H9 (cell line): ENCODE measurements at regions not wholly inside any gene's neighbourhood (a gene's known extent, or its start where the extent isn't known, plus 50 kb on each side); places are given as distances from the start of the nearest gene placed in this dataset.

Experiments
- DNase-seq: peaks from one replicate; pipeline ENCODE4 v3.0.0-alpha.2; 2017
- H2AFZ ChIP-seq: one replicate; pipeline ENCODE4 v1.6.1; 2013; ENCODE audit warnings: mild to moderate bottlenecking, low read length, control low read depth, moderate library complexity
- H2AK5ac ChIP-seq: 2 replicates; pipeline ENCODE4 v1.6.1; 2013; ENCODE audit warnings: low read length, control low read depth, mixed read lengths; ENCODE audit not compliant: insufficient read length
- H2BK120ac ChIP-seq: one replicate; pipeline ENCODE4 v1.6.1; 2013; ENCODE audit warnings: low read depth, mild to moderate bottlenecking, low read length, control low read depth, inconsistent platforms; ENCODE audit not compliant: poor library complexity, severe bottlenecking
- H2BK12ac ChIP-seq: 2 replicates; pipeline ENCODE4 v1.6.1; 2013; ENCODE audit warnings: low read length, control low read depth, mixed read lengths, low read depth; ENCODE audit not compliant: insufficient read length
- H2BK15ac ChIP-seq: 2 replicates; pipeline ENCODE4 v1.6.1; 2013; ENCODE audit warnings: low read depth, low read length, control low read depth
- H2BK20ac ChIP-seq: one replicate; pipeline ENCODE4 v1.6.1; 2013; ENCODE audit warnings: low read depth, mild to moderate bottlenecking, low read length, control low read depth, inconsistent platforms; ENCODE audit not compliant: poor library complexity, severe bottlenecking
- H2BK5ac ChIP-seq: 2 replicates; pipeline ENCODE4 v1.6.1; 2013; ENCODE audit warnings: low read length, control low read depth, mixed read lengths; ENCODE audit not compliant: insufficient read length
- H3K14ac ChIP-seq: 2 replicates; pipeline ENCODE4 v1.6.1; 2013; ENCODE audit warnings: low read length, control low read depth; ENCODE audit not compliant: insufficient read depth
- H3K18ac ChIP-seq: 2 replicates; pipeline ENCODE4 v1.6.1; 2013; ENCODE audit warnings: low read depth, mild to moderate bottlenecking, mixed read lengths, low read length, control low read depth; ENCODE audit not compliant: insufficient read length
- H3K23ac ChIP-seq: 2 replicates; pipeline ENCODE4 v1.6.1; 2013; ENCODE audit warnings: low read length, control low read depth, mixed read lengths, low read depth; ENCODE audit not compliant: insufficient read length
- H3K23me2 ChIP-seq: 2 replicates; pipeline ENCODE4 v1.6.1; 2013; ENCODE audit warnings: low read depth, mild to moderate bottlenecking, mixed read lengths, low read length, control low read depth; ENCODE audit not compliant: insufficient read length, poor library complexity, severe bottlenecking
- H3K27ac ChIP-seq: 2 replicates; pipeline ENCODE4 v1.5.1; 2013; ENCODE audit warnings: low read length, control low read depth, mixed read lengths, low read depth; ENCODE audit not compliant: insufficient read length
- H3K27me3 ChIP-seq: 2 replicates; pipeline ENCODE4 v1.6.1; 2013; ENCODE audit warnings: low read length, control low read depth, inconsistent platforms; ENCODE audit not compliant: insufficient read depth
- H3K4ac ChIP-seq: 2 replicates; pipeline ENCODE4 v1.6.1; 2013; ENCODE audit warnings: low read depth, mild to moderate bottlenecking, control low read depth, inconsistent platforms, low read length, moderate library complexity
- H3K4me1 ChIP-seq: 2 replicates; pipeline ENCODE4 v1.6.1; 2013; ENCODE audit warnings: low read length, control low read depth, inconsistent platforms; ENCODE audit not compliant: insufficient read depth
- H3K4me2 ChIP-seq: 2 replicates; pipeline ENCODE4 v1.6.1; 2013; ENCODE audit warnings: low read length, control low read depth, mixed read lengths; ENCODE audit not compliant: insufficient read length, insufficient read depth
- H3K56ac ChIP-seq: 2 replicates; pipeline ENCODE4 v1.6.1; 2013; ENCODE audit warnings: low read depth, mild to moderate bottlenecking, mixed read lengths, low read length, control low read depth; ENCODE audit not compliant: insufficient read length
- H3K79me1 ChIP-seq: 2 replicates; pipeline ENCODE4 v1.6.1; 2013; ENCODE audit warnings: low read depth, mild to moderate bottlenecking, moderate library complexity, low read length, control low read depth, inconsistent platforms; ENCODE audit not compliant: insufficient read depth, poor library complexity, severe bottlenecking
- H3K79me2 ChIP-seq: 2 replicates; pipeline ENCODE4 v1.6.1; 2013; ENCODE audit warnings: low read length, control low read depth, inconsistent platforms; ENCODE audit not compliant: insufficient read depth
- H3K9ac ChIP-seq: 2 replicates; pipeline ENCODE4 v1.6.1; 2013; ENCODE audit warnings: low read length, control low read depth, mixed read lengths; ENCODE audit not compliant: insufficient read length; ENCODE audit errors: extremely low read depth
- H3K9me3 ChIP-seq: one replicate; pipeline ENCODE4 v1.6.1; 2013; ENCODE audit warnings: low read depth, low read length, inconsistent platforms; ENCODE audit not compliant: control insufficient read depth
- H3T11ph ChIP-seq: one replicate; pipeline ENCODE4 v1.6.1; 2013; ENCODE audit warnings: mild to moderate bottlenecking, low read length, control low read depth, inconsistent platforms
- H4K20me1 ChIP-seq: one replicate; pipeline ENCODE4 v1.6.1; 2013; ENCODE audit not compliant: control insufficient read depth, insufficient read length, insufficient read depth
- H4K5ac ChIP-seq: 2 replicates; pipeline ENCODE4 v1.6.1; 2013; ENCODE audit warnings: low read depth, mild to moderate bottlenecking, mixed read lengths, low read length, control low read depth; ENCODE audit not compliant: insufficient read length
- H4K8ac ChIP-seq: replicated peaks from 2 replicates; pipeline ENCODE4 v1.6.1; 2013; ENCODE audit warnings: low read length, control low read depth, mixed read lengths, low read depth; ENCODE audit not compliant: insufficient read length
- H4K91ac ChIP-seq: 2 replicates; pipeline ENCODE4 v1.6.1; 2013; ENCODE audit warnings: low read depth, mild to moderate bottlenecking, moderate library complexity, mixed read lengths, low read length, control low read depth; ENCODE audit not compliant: insufficient read length
- H3K27ac Mint-ChIP-seq, 3 experiments: 2 replicates in 2 of 3; 3 replicates in 1 of 3; pipeline ENCODE4 v1.8.0; 2020 to 2021; ENCODE audit warnings: mixed read lengths in 3 of 3, mild to moderate bottlenecking in 1 of 3, moderate library complexity in 1 of 3
- H3K27me3 Mint-ChIP-seq: 2 replicates; pipeline ENCODE4 v1.8.0; 2021; ENCODE audit warnings: low read depth, mild to moderate bottlenecking, moderate library complexity, mixed read lengths
- H3K36me3 Mint-ChIP-seq, 3 experiments: 2 replicates in 2 of 3; 3 replicates in 1 of 3; pipeline ENCODE4 v1.8.0; 2020 to 2021; ENCODE audit warnings: low read depth in 3 of 3, mixed read lengths in 3 of 3; ENCODE audit not compliant: insufficient read depth in 1 of 3
- H3K4me1 Mint-ChIP-seq, 2 experiments: 2 replicates each; pipeline ENCODE4 v1.8.0; 2020; ENCODE audit warnings: mixed read lengths in 2 of 2
- H3K4me3 Mint-ChIP-seq, 2 experiments: 2 replicates in 1 of 2; 3 replicates in 1 of 2; pipeline ENCODE4 v1.8.0; 2020 to 2021; ENCODE audit warnings: mild to moderate bottlenecking in 2 of 2, mixed read lengths in 2 of 2, moderate library complexity in 1 of 2
- H3K9me3 Mint-ChIP-seq, 2 experiments: 2 replicates in 1 of 2; 3 replicates in 1 of 2; pipeline ENCODE4 v1.8.0; 2020; ENCODE audit warnings: mild to moderate bottlenecking in 2 of 2, mixed read lengths in 2 of 2, moderate library complexity in 1 of 2
- TF ChIP-seq, protein P1 (sequence below): fragments of 200-600 bp; sonication (generic); conservative IDR thresholded peaks from 3 replicates; pipeline ENCODE4 v1.8.0; 2021; ENCODE audit warnings: antibody characterized with exemption, mild to moderate bottlenecking

DNA sequence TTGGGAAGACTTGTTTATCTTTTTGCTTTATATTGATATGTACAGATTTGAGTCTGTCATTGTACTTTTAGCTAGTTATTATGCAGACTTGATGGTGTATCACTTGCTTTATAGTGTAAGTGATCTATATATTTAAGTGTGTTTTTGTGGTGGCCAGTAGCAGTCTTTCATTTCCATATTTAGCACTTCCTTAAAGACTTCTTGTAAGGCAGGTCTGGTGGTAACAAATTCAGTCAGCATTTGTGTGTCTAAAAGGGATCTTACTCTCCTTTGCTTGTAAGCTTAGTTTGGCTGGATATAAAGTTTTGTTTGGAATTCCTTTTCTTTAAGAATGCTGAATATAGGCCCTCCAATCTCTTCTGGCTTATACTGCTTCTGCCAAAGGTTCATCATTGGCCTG, 322.5 kb upstream of the EPHA6 start:
- Mint-ChIP-seq H3K27me3 (no peaks in the 10 kb centered on the region), H3K4me1 (no peaks in the 10 kb centered on the region), H3K4me3 (no peak overlapping the region), H3K9me3 (peaks cover 6 to 7% of the 10 kb centered on the region in 2 experiments; a peak in 4 of 5 replicates), H3K27ac (no peak overlapping the region), H3K36me3 (peaks cover 0 to 2% (median 0%) of the 10 kb centered on the region in 3 experiments; a peak in 3 of 7 replicates)
- H4K91ac ChIP-seq, result no peak overlapping the region
- no peak overlapping the region for H3K9ac ChIP-seq
- H3K9me3 ChIP-seq, result no peaks in the 10 kb centered on the region
- H3K27ac ChIP-seq, result no peak overlapping the region
- no peak overlapping the region for H2AFZ ChIP-seq
- H3K79me2 ChIP-seq, result no peaks in the 10 kb centered on the region
- no peaks in the 10 kb centered on the region for H3K4me1 ChIP-seq
- H3K27me3 ChIP-seq, result no peaks in the 10 kb centered on the region
- no peak overlapping the region for H2BK12ac ChIP-seq
- no peak overlapping the region for H3K4ac ChIP-seq
- no peaks in the 10 kb centered on the region for H3K79me1 ChIP-seq
- no peak overlapping the region for H3K18ac ChIP-seq
- H3K23me2 ChIP-seq, result no peaks in the 10 kb centered on the region
- TF ChIP-seq, protein P1, sequence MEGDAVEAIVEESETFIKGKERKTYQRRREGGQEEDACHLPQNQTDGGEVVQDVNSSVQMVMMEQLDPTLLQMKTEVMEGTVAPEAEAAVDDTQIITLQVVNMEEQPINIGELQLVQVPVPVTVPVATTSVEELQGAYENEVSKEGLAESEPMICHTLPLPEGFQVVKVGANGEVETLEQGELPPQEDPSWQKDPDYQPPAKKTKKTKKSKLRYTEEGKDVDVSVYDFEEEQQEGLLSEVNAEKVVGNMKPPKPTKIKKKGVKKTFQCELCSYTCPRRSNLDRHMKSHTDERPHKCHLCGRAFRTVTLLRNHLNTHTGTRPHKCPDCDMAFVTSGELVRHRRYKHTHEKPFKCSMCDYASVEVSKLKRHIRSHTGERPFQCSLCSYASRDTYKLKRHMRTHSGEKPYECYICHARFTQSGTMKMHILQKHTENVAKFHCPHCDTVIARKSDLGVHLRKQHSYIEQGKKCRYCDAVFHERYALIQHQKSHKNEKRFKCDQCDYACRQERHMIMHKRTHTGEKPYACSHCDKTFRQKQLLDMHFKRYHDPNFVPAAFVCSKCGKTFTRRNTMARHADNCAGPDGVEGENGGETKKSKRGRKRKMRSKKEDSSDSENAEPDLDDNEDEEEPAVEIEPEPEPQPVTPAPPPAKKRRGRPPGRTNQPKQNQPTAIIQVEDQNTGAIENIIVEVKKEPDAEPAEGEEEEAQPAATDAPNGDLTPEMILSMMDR, result no peak
- H4K5ac ChIP-seq, result no peak overlapping the region
- H2BK15ac ChIP-seq, result no peak overlapping the region
- no peak overlapping the region for H3K4me2 ChIP-seq
- no peak overlapping the region for H4K8ac ChIP-seq
- no peak overlapping the region for H2BK120ac ChIP-seq
- H2BK5ac ChIP-seq, result no peak overlapping the region
- H2AK5ac ChIP-seq, result no peak overlapping the region
- no peak overlapping the region for H2BK20ac ChIP-seq
- no peak overlapping the region for H3K23ac ChIP-seq
- no peaks in the 10 kb centered on the region for H4K20me1 ChIP-seq
- H3K14ac ChIP-seq, result no peak overlapping the region
- no peak overlapping the region for H3T11ph ChIP-seq
- no peak for DNase-seq
- no peak overlapping the region for H3K56ac ChIP-seq
